ENCODE measurements at regions not wholly inside any gene's neighbourhood (a gene's known extent, or its start where the extent isn't known, plus 50 kb on each side); places are given as distances from the start of the nearest gene placed in this dataset. TPM values are rescaled to one million over a fixed set of nuclear protein-coding genes. Genes with fewer than 3 reads are reported as not detected.
"Not testable (repeated sequence)": the region's sequence is repeated elsewhere in the genome, so short reads cannot be mapped to it uniquely, and the experiment has no call there.

GRCh38 chr15:22282794-22283533, 175.7 kb upstream of the GOLGA6L22 start:
- H2AFZ ChIP-seq (ENCODE audit: low read length); DNase-seq; H4K20me1 ChIP-seq (ENCODE audit: insufficient read depth, low read depth, low read length); H3K79me2 ChIP-seq (ENCODE audit: low read length); H3K4me3 ChIP-seq (ENCODE audit: low read length); H3K9me2 ChIP-seq (replicated peaks; ENCODE audit: insufficient read depth, low read length); H3K27me3 ChIP-seq (ENCODE audit: low read length); H3K4me2 ChIP-seq (ENCODE audit: low read depth, low read length, poor library complexity, severe bottlenecking); H3K9me3 ChIP-seq (ENCODE audit: low read length); H3K4me1 ChIP-seq (ENCODE audit: low read length); H3K36me3 ChIP-seq (ENCODE audit: insufficient read depth, low read length); H3K9ac ChIP-seq (ENCODE audit: low read length); H3K27ac ChIP-seq (ENCODE audit: low read length): not testable (repeated sequence)

GRCh38 chr15:22284795-22285420, 173.8 kb upstream of the GOLGA6L22 start:
- not testable (repeated sequence) for H3K4me1 ChIP-seq (ENCODE audit: low read length); H3K4me3 ChIP-seq (ENCODE audit: low read length); DNase-seq; H2AFZ ChIP-seq (ENCODE audit: low read length); H3K9me3 ChIP-seq (ENCODE audit: low read length); H3K27me3 ChIP-seq (ENCODE audit: low read length); H3K4me2 ChIP-seq (ENCODE audit: low read depth, low read length, poor library complexity, severe bottlenecking); H4K20me1 ChIP-seq (ENCODE audit: insufficient read depth, low read depth, low read length); H3K36me3 ChIP-seq (ENCODE audit: insufficient read depth, low read length); H3K9me2 ChIP-seq (replicated peaks; ENCODE audit: insufficient read depth, low read length); H3K27ac ChIP-seq (ENCODE audit: low read length); H3K79me2 ChIP-seq (ENCODE audit: low read length); H3K9ac ChIP-seq (ENCODE audit: low read length)

GRCh38 chr15:22291054-22291453, 167.6 kb upstream of the GOLGA6L22 start:
- H3K4me1 ChIP-seq (ENCODE audit: low read length); H3K4me2 ChIP-seq (ENCODE audit: low read depth, low read length, poor library complexity, severe bottlenecking); H3K27ac ChIP-seq (ENCODE audit: low read length); H3K27me3 ChIP-seq (ENCODE audit: low read length); H3K9me3 ChIP-seq (ENCODE audit: low read length); H2AFZ ChIP-seq (ENCODE audit: low read length); H3K9me2 ChIP-seq (replicated peaks; ENCODE audit: insufficient read depth, low read length); DNase-seq; H3K36me3 ChIP-seq (ENCODE audit: insufficient read depth, low read length); H3K9ac ChIP-seq (ENCODE audit: low read length); H3K79me2 ChIP-seq (ENCODE audit: low read length); H4K20me1 ChIP-seq (ENCODE audit: insufficient read depth, low read depth, low read length); H3K4me3 ChIP-seq (ENCODE audit: low read length): not testable (repeated sequence)

- not testable (repeated sequence) for H3K27ac ChIP-seq (ENCODE audit: low read length); H3K9ac ChIP-seq (ENCODE audit: low read length); H3K79me2 ChIP-seq (ENCODE audit: low read length); H3K4me2 ChIP-seq (ENCODE audit: low read depth, low read length, poor library complexity, severe bottlenecking); H3K4me3 ChIP-seq (ENCODE audit: low read length); H3K36me3 ChIP-seq (ENCODE audit: insufficient read depth, low read length); H4K20me1 ChIP-seq (ENCODE audit: insufficient read depth, low read depth, low read length); H3K9me3 ChIP-seq (ENCODE audit: low read length); H2AFZ ChIP-seq (ENCODE audit: low read length); H3K27me3 ChIP-seq (ENCODE audit: low read length); H3K4me1 ChIP-seq (ENCODE audit: low read length); DNase-seq; H3K9me2 ChIP-seq (replicated peaks; ENCODE audit: insufficient read depth, low read length)
Measured at GRCh38 chr15:22303112-22303511, 155.6 kb upstream of the GOLGA6L22 start.

Small RNAs in the stretch of these regions (small RNA-seq; reads per million reads assigned to genes)
- not detected for gene MIR1268A

All from Karpas-422 (cell line).